GM12878 (cell line): ENCODE measurements at regions not wholly inside any gene's neighbourhood (a gene's known extent, or its start where the extent isn't known, plus 50 kb on each side); places are given as distances from the start of the nearest gene placed in this dataset.

Experiments
- ATAC-seq: fragments of 200-7000 bp; cut with Tn5 transposase; 3 replicates; pipeline ENCODE4 v1.9.1; 2020; ENCODE audit warnings: mild to moderate bottlenecking, moderate library complexity
- BruUV-seq: library from RNA; stranded (reverse); fragments of 400-500 nt; replicated peaks from 2 replicates; lab custom pipeline; 2021; lab: Mats Ljungman, UMichigan
- CTCF ChIA-PET: fragments of 300-600 bp; sonication (Branson Sonifier 250); formaldehyde crosslinking; extraction: SDS; loops from one replicate; lab custom pipeline; 2021; ENCODE audit warnings: inconsistent platforms; lab: Yijun Ruan, JAX
- POLR2A ChIA-PET: fragments of 350-600 bp; formaldehyde crosslinking; extraction: SDS; loops from one replicate; lab custom pipeline; 2021; ENCODE audit warnings: inconsistent platforms; lab: Charles Lee
- RAD21 ChIA-PET: fragments of 300-600 bp; sonication (Branson Sonifier 250); formaldehyde crosslinking; loops from one replicate; lab custom pipeline; 2023; ENCODE audit warnings: antibody characterized with exemption; ENCODE audit not compliant: unreplicated experiment; lab: Charles Lee
- SMC1A ChIA-PET: fragments of 300-600 bp; sonication (Branson Sonifier 250); formaldehyde crosslinking; loops from one replicate; lab custom pipeline; 2023; ENCODE audit not compliant: unreplicated experiment, uncharacterized antibody; lab: Charles Lee
- DNase-seq: peaks from one replicate; pipeline ENCODE4 v3.0.0-alpha.2; 2011; ENCODE audit warnings: low read depth, low spot score
- FAIRE-seq: peaks from 3 replicates; lab custom pipeline; 2011; peaks lifted over from hg19 to GRCh38; lab: Jason Lieb, UNC
- H2AFZ ChIP-seq: 2 replicates; pipeline ENCODE4 v1.6.0; 2011; ENCODE audit warnings: low read depth, low read length, control low read depth; ENCODE audit not compliant: control insufficient read depth
- H3K27ac ChIP-seq: 2 replicates; pipeline ENCODE4 v1.5.1; 2011; ENCODE audit warnings: control low read depth; ENCODE audit not compliant: control insufficient read depth, insufficient read depth
- H3K27me3 ChIP-seq, 2 experiments: replicated peaks in 1 of 2; 2 replicates each; pipeline versions ENCODE4 v1.6.0 to v1.6.1; 2011; ENCODE audit warnings: low read length in 1 of 2; ENCODE audit not compliant: control insufficient read depth in 2 of 2, insufficient read depth in 2 of 2
- H3K36me3 ChIP-seq, 2 experiments: 2 replicates each; pipeline ENCODE4 v1.5.1; 2011; ENCODE audit warnings: low read length in 1 of 2; ENCODE audit not compliant: control insufficient read depth in 2 of 2, insufficient read depth in 2 of 2
- H3K4me1 ChIP-seq: 2 replicates; pipeline ENCODE4 v1.6.1; 2011; ENCODE audit warnings: mild to moderate bottlenecking, low read length, moderate library complexity, mixed read lengths; ENCODE audit not compliant: control insufficient read depth, insufficient read depth
- H3K4me2 ChIP-seq: 2 replicates; pipeline ENCODE4 v1.6.0; 2011; ENCODE audit warnings: control low read depth; ENCODE audit not compliant: control insufficient read depth, insufficient read depth
- H3K4me3 ChIP-seq: fragments of 200-600 bp; sonication (generic); 2 replicates; pipeline ENCODE4 v1.5.1; 2016
- H3K79me2 ChIP-seq: 2 replicates; pipeline ENCODE4 v1.6.0; 2011; ENCODE audit warnings: low read length; ENCODE audit not compliant: control insufficient read depth, insufficient read depth
- H3K9ac ChIP-seq: 2 replicates; pipeline ENCODE4 v1.8.0; 2011; ENCODE audit warnings: low read length, control low read depth, mixed read lengths; ENCODE audit not compliant: control insufficient read depth, insufficient read depth
- H3K9me3 ChIP-seq: replicated peaks from 3 replicates; pipeline ENCODE4 v1.5.1; 2011; ENCODE audit warnings: mild to moderate bottlenecking, low read length; ENCODE audit not compliant: control insufficient read depth, insufficient read depth
- H4K20me1 ChIP-seq: 2 replicates; pipeline ENCODE4 v1.6.0; 2011; ENCODE audit not compliant: control insufficient read depth, insufficient read depth
- CHD1 ChIP-seq: IDR thresholded peaks from 2 replicates; pipeline ENCODE4 v1.6.1; 2012; ENCODE audit warnings: low read depth, low read length, improper control_type of control experiment
- ESRRA ChIP-seq: IDR thresholded peaks from 2 replicates; pipeline ENCODE4 v1.6.1; 2012; ENCODE audit warnings: mild to moderate bottlenecking, low read length, improper control_type of control experiment
- SPI1 ChIP-seq: IDR thresholded peaks from 2 replicates; pipeline ENCODE4 v1.6.1; 2011; ENCODE audit warnings: low read depth, mild to moderate bottlenecking, low read length, moderate library complexity, borderline replicate concordance; ENCODE audit not compliant: insufficient read depth
- WGBS: methylation state at CpG from one replicate; pipeline ENCODE4 v1.1.6; 2016; ENCODE audit warnings: low lambda C conversion rate; ENCODE audit not compliant: insufficient replicate concordance, insufficient coverage; ENCODE audit errors: missing lambda C conversion rate; 5-methylcytosine and 5-hydroxymethylcytosine counted together
- in situ Hi-C: fragments of 300-500 bp; cut with MboI; formaldehyde crosslinking; loops from 9 replicates; pipeline ENCODE4 v1.14.3; 2018; ENCODE audit warnings: mixed read lengths
- intact Hi-C: fragments of 100-400 bp; cut with micrococcal nuclease; formaldehyde crosslinking; loops from one replicate; pipeline ENCODE4 v1.14.2; 2022; ENCODE audit not compliant: unreplicated experiment

DNA sequence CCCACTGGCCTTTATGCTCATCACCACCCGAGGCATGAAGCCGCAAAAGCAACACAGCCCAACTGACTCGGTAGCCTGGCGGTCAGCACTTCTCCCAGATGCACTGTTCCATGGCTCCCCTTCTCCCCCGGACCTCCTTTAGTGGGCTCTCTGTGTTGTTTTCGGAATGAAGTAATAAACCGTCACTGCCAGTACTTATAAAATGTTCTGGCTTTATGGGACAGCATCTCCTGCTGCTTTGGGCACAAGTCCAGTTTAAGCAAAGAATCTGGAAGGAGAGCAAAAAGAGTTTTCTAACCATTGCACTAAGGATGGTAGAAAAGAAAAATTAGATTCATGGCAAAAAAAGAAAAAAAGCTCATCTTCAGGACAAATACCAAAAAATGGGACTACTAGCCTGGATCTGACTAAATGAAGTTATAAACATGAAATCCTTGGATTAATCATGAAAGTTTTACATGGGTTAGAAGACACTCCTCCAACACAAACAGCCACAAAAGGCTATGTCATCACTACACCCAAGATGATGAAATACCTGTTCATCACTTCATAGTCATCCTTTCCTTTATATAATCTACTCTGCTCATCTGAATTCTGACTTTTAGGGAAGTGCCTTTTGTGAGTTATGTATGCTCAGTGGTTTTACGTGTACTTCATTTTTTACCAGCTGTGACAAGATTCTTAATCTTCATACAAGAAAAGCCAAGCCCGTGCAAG, 89.5 kb upstream of the UBE2E2 start:
- no peak overlapping the region for H3K4me3 ChIP-seq
- no TSS peak for BruUV-seq
- ChIA-PET CTCF (no interaction called here), POLR2A (no interaction called here), SMC1A (no interaction called here), RAD21 (no interaction called here)
- no peak overlapping the region for H3K4me2 ChIP-seq
- in situ Hi-C loops, result no loop called here
- no peaks in the 10 kb centered on the region for H3K4me1 ChIP-seq
- intact Hi-C loops, result no loop called here
- no peaks in the 10 kb centered on the region for H3K36me3 ChIP-seq
- DNase-seq (no peak), ATAC-seq (no peak), FAIRE-seq (no peak)
- H3K9ac ChIP-seq, result no peak overlapping the region
- no peak overlapping the region; the same call in 1 of the 2 replicates for H2AFZ ChIP-seq
- peak; percentile 9; the same call in 1 of the 2 replicates for TF ChIP-seq SPI1
- TF ChIP-seq ESRRA, result no peak
- no peak overlapping the region for H3K27ac ChIP-seq
- no peaks in the 10 kb centered on the region for H3K79me2 ChIP-seq
- H4K20me1 ChIP-seq, result no peaks in the 10 kb centered on the region
- H3K27me3 ChIP-seq, result no peaks in the 10 kb centered on the region
- H3K9me3 ChIP-seq, result no peaks in the 10 kb centered on the region
- 63% methylated on average over 9 of the region's 9 CpGs for WGBS

DNA sequence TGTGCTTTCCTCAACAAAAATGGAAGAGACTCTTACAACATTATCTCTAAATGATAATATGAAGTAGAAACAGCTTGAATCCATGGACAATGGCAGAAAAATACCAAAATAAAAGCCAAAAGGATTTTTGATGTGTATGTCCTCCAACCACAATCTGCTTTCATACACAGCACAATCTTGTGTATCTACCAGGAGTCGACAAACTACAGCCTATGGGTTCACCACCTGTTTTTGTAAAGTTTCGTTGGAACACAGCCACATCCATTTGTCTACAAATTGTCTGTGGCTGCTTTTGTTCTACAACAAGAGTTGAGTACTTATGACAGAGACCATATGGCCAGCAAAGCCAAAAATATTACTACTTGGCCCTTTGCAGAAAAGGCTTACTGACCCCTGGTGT, 88.7 kb upstream of the UBE2E2 start:
- FAIRE-seq, result no peak
- no peak overlapping the region for H3K27ac ChIP-seq
- ChIA-PET CTCF (no interaction called here), RAD21 (no interaction called here), SMC1A (no interaction called here)
- no peaks in the 10 kb centered on the region for H3K4me1 ChIP-seq
- no peak for DNase-seq
- H3K9me3 ChIP-seq, result no peaks in the 10 kb centered on the region
- WGBS, result 26% methylated on average over 2 of the region's 2 CpGs
- intact Hi-C loops, result no loop called here
- no peak overlapping the region for H3K9ac ChIP-seq
- BruUV-seq, result no TSS peak
- H3K36me3 ChIP-seq, result no peaks in the 10 kb centered on the region
- no peaks in the 10 kb centered on the region for H3K27me3 ChIP-seq
- no peak overlapping the region for H3K4me2 ChIP-seq
- ATAC-seq, result no peak; the same call in 2 of the 3 replicates
- no peak overlapping the region for H3K4me3 ChIP-seq
- H3K79me2 ChIP-seq, result no peaks in the 10 kb centered on the region
- no peak overlapping the region for H2AFZ ChIP-seq
- TF ChIP-seq CHD1, result no peak
- TF ChIP-seq, all 136 proteins: peak for 0
- H4K20me1 ChIP-seq, result no peaks in the 10 kb centered on the region
- POLR2A ChIA-PET, result no interaction called here
- in situ Hi-C loops, result no loop called here
